Sigmoid colon (tissue), 3 donors: ENCODE measurements at regions not wholly inside any gene's neighbourhood (a gene's known extent, or its start where the extent isn't known, plus 50 kb on each side); places are given as distances from the start of the nearest gene placed in this dataset.

Experiments
- CTCF ChIP-seq, 4 experiments: fragments of 450-650 bp in 3 of 4; fragments of 200-600 bp in 1 of 4; IDR thresholded peaks; one replicate each; pipeline ENCODE4 v1.5.1; 2016 to 2019; ENCODE audit warnings: antibody characterized with exemption in 4 of 4, mild to moderate bottlenecking in 3 of 4, moderate library complexity in 2 of 4
- POLR2A ChIP-seq, 2 donors: fragments of 450-650 bp; IDR thresholded peaks; one replicate each; pipeline ENCODE4 v1.6.1; 2016; ENCODE audit warnings: antibody characterized with exemption in 2 of 2, mild to moderate bottlenecking in 2 of 2, moderate library complexity in 2 of 2

- TF ChIP-seq POLR2A (IDR thresholded peaks at IDR 0.05) (no peak), CTCF (IDR thresholded peaks at IDR 0.05) (no peak)
These were observed 77.9 kb downstream of the TSN start for GRCh38 chr2:121833358-121833723.
